ENCODE measurements at regions not wholly inside any gene's neighbourhood (a gene's known extent, or its start where the extent isn't known, plus 50 kb on each side); places are given as distances from the start of the nearest gene placed in this dataset.

DNA sequence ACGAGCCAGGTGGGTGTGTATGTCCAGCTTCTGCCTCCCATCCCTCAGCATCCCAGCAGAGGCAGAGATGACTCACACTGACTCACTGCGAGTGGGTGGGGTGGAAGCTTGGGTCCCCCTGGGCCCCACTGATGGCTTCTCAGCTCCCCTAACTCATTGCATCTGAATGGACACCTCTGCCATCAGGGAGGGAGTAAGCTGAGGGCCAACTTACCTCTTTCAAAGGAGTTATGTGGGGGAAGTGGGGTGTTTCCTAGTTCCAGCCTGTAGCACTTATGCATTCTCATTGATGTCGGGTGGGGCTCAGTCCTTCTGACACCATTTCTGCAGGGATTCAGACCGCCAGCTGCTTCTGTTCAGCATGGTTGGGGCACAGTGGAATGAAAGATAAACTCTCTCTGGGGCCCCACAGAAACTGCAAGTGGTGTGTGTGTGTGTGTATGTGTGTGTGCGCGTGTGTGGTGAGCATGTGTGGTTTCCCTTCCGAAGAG lies 1425.8 kb downstream of the TBC1D22A start:
- Histone ChIP-seq H3K4me3 (no peak overlapping the region), H3K9me3 (peaks cover 0 to 28% (median 21%) of the 10 kb centered on the region in 4 donors), H3K27ac (no peak overlapping the region), H3K27me3 (peaks cover 0 to 12% (median 0%) of the 10 kb centered on the region in 3 donors), H3K4me1 (no peaks in the 10 kb centered on the region), H3K36me3 (no peaks in the 10 kb centered on the region)
- WGBS, 5 donors, result 56 to 71% (median 61%) methylated on average over 7 of the region's 7 CpGs
- intact Hi-C loops (cut with DNase I; ENCODE audit: low total_unique reads), result no loop called here
- TF ChIP-seq EP300 (IDR thresholded peaks at IDR 0.05) (no peak), POLR2AphosphoS5 (IDR thresholded peaks at IDR 0.05) (no peak), CTCF (IDR thresholded peaks at IDR 0.05) (no peak), POLR2A (IDR thresholded peaks at IDR 0.05) (no peak)
- DNase-seq, result no peak

- Histone ChIP-seq H3K4me1 (no peaks in the 10 kb centered on the region), H3K27me3 (peaks cover 0 to 12% (median 0%) of the 10 kb centered on the region in 3 donors), H3K36me3 (no peaks in the 10 kb centered on the region), H3K9me3 (peaks cover 0 to 23% (median 19%) of the 10 kb centered on the region in 4 donors), H3K27ac (no peak overlapping the region), H3K4me3 (no peak overlapping the region)
- intact Hi-C loops (cut with DNase I; ENCODE audit: low total_unique reads), result no loop called here
- no peak for TF ChIP-seq EP300 (IDR thresholded peaks at IDR 0.05)
- no peak for TF ChIP-seq POLR2AphosphoS5 (IDR thresholded peaks at IDR 0.05)
- no peak for TF ChIP-seq CTCF (IDR thresholded peaks at IDR 0.05)
- TF ChIP-seq POLR2A (IDR thresholded peaks at IDR 0.05), result no peak
- no peak for DNase-seq
- WGBS, 5 donors, result 45 to 68% (median 46%) methylated on average over 7 to 8 of the region's 8 CpGs
Measured at GRCh38 chr22:48187356-48187755, 1424.9 kb downstream of the TBC1D22A start.

GRCh38 chr22:48186146-48186790 lies 1423.8 kb downstream of the TBC1D22A start:
- Histone ChIP-seq H3K36me3 (no peaks in the 10 kb centered on the region), H3K27ac (no peak overlapping the region), H3K4me1 (no peaks in the 10 kb centered on the region), H3K27me3 (peaks cover 0 to 15% (median 0%) of the 10 kb centered on the region in 3 donors), H3K9me3 (peaks cover 0 to 23% (median 12%) of the 10 kb centered on the region in 4 donors), H3K4me3 (no peak overlapping the region)
- intact Hi-C loops (cut with DNase I; ENCODE audit: low total_unique reads), result no loop called here
- WGBS, 5 donors, result 78 to 87% (median 85%) methylated on average over 10 of the region's 10 CpGs
- no peak for DNase-seq
- no peak for TF ChIP-seq EP300 (IDR thresholded peaks at IDR 0.05)
- no peak for TF ChIP-seq POLR2AphosphoS5 (IDR thresholded peaks at IDR 0.05)
- TF ChIP-seq POLR2A (IDR thresholded peaks at IDR 0.05), result no peak
- TF ChIP-seq CTCF (IDR thresholded peaks at IDR 0.05), result no peak

- Histone ChIP-seq H3K27me3 (peaks cover 0 to 12% (median 0%) of the 10 kb centered on the region in 3 donors), H3K9me3 (peaks cover 0 to 14% (median 5%) of the 10 kb centered on the region in 4 donors), H3K27ac (no peak overlapping the region), H3K4me1 (no peaks in the 10 kb centered on the region), H3K4me3 (no peak overlapping the region), H3K36me3 (no peaks in the 10 kb centered on the region)
- peak in 1 of 2 donors; percentile 31 for DNase-seq
- intact Hi-C loops (cut with DNase I; ENCODE audit: low total_unique reads), result no loop called here
- TF ChIP-seq POLR2A (IDR thresholded peaks at IDR 0.05) (no peak), CTCF (IDR thresholded peaks at IDR 0.05) (no peak)
- WGBS, 5 donors, result 73 to 79% (median 76%) methylated on average over 16 to 20 of the region's 20 CpGs
Measured at GRCh38 chr22:48185071-48186055, 1422.9 kb downstream of the TBC1D22A start.
